SK-N-SH (cell line): ENCODE measurements at regions not wholly inside any gene's neighbourhood (a gene's known extent, or its start where the extent isn't known, plus 50 kb on each side); places are given as distances from the start of the nearest gene placed in this dataset.

Source experiments
- CTCF ChIA-PET: fragments of 300-600, 350-600 bp; formaldehyde crosslinking; extraction: SDS; loops from one replicate; lab custom pipeline; 2021; lab: Yijun Ruan, JAX
- POLR2A ChIA-PET: fragments of 350-600 bp; sonication (Branson Sonifier 250); formaldehyde crosslinking; extraction: SDS; loops from one replicate; lab custom pipeline; 2020; ENCODE audit warnings: antibody characterized with exemption, inconsistent platforms; lab: Yijun Ruan, JAX
- DNase-seq: peaks from one replicate; pipeline ENCODE4 v3.0.0; 2012
- H2AFZ ChIP-seq: fragments of 200-600 bp; sonication (generic); 2 replicates; pipeline ENCODE4 v1.8.1; 2016; ENCODE audit warnings: antibody characterized with exemption, mild to moderate bottlenecking, low read depth
- H3F3A ChIP-seq: fragments of 200-600 bp; sonication (generic); replicated peaks from 2 replicates; pipeline ENCODE3; 2016; ENCODE audit warnings: antibody characterized with exemption, mild to moderate bottlenecking; ENCODE audit not compliant: insufficient read depth
- H3K27ac ChIP-seq, 2 experiments: fragments of 200-500 bp in 1 of 2; fragments of 200-600 bp in 1 of 2; sonication (Bioruptor generic) in 1 of 2; sonication (generic), shearing (Covaris generic) in 1 of 2; 2 replicates each; pipeline versions ENCODE4 v1.5.1 to v1.6.1; 2014 to 2016; ENCODE audit warnings: low read depth in 2 of 2, inconsistent platforms in 1 of 2, low read length in 1 of 2, mild to moderate bottlenecking in 1 of 2, mixed read lengths in 1 of 2
- H3K27me3 ChIP-seq: fragments of 200-600 bp; sonication (generic), shearing (Covaris generic); 2 replicates; pipeline ENCODE4 v1.6.1; 2016; ENCODE audit warnings: mixed run types; ENCODE audit not compliant: insufficient read depth
- H3K36me3 ChIP-seq, 2 experiments: fragments of 200-500 bp in 1 of 2; fragments of 200-600 bp in 1 of 2; sonication (Bioruptor generic) in 1 of 2; sonication (generic) in 1 of 2; replicated peaks in 1 of 2; 2 replicates each; pipeline versions ENCODE3 to v1.5.1; 2014 to 2016; ENCODE audit warnings: low read length in 1 of 2, mild to moderate bottlenecking in 1 of 2; ENCODE audit not compliant: insufficient read depth in 2 of 2, control insufficient read depth in 1 of 2
- H3K4me1 ChIP-seq, 2 experiments: fragments of 200-500 bp in 1 of 2; fragments of 200-600 bp in 1 of 2; sonication (Bioruptor generic) in 1 of 2; sonication (generic), shearing (Covaris generic) in 1 of 2; 2 replicates each; pipeline versions ENCODE4 v1.5.1 to v1.6.1; 2014 to 2016; ENCODE audit warnings: low read depth in 1 of 2, low read length in 1 of 2, mixed run types in 1 of 2; ENCODE audit not compliant: insufficient read depth in 2 of 2, control insufficient read depth in 1 of 2
- H3K4me2 ChIP-seq: fragments of 200-600 bp; sonication (generic), shearing (Covaris generic); 2 replicates; pipeline ENCODE4 v1.6.1; 2017; ENCODE audit warnings: mixed run types
- H3K4me3 ChIP-seq, 2 experiments: fragments of 200-500 bp in 1 of 2; fragments of 200-600 bp in 1 of 2; sonication (Bioruptor generic) in 1 of 2; sonication (generic), shearing (Covaris generic) in 1 of 2; 2 replicates each; pipeline versions ENCODE4 v1.5.1 to v1.8.1; 2014 to 2016; ENCODE audit warnings: low read depth in 2 of 2, inconsistent platforms in 1 of 2, low read length in 1 of 2, mild to moderate bottlenecking in 1 of 2, mixed read lengths in 1 of 2, moderate library complexity in 1 of 2
- H3K79me2 ChIP-seq: fragments of 200-600 bp; sonication (generic); 2 replicates; pipeline ENCODE4 v1.8.1; 2017; ENCODE audit warnings: mild to moderate bottlenecking; ENCODE audit not compliant: insufficient read depth
- H3K9ac ChIP-seq: fragments of 200-600 bp; sonication (generic); 2 replicates; pipeline ENCODE4 v1.6.1; 2017; ENCODE audit warnings: mixed run types
- H3K9me2 ChIP-seq: fragments of 200-600 bp; sonication (generic); 2 replicates; pipeline ENCODE4 v1.6.1; 2017; ENCODE audit warnings: mixed run types
- H3K9me3 ChIP-seq: fragments of 200-600 bp; sonication (generic); 2 replicates; pipeline ENCODE4 v1.6.1; 2017; ENCODE audit warnings: mixed run types, mild to moderate bottlenecking, moderate library complexity
- H4K20me1 ChIP-seq: fragments of 200-600 bp; sonication (generic); 2 replicates; pipeline ENCODE4 v1.6.1; 2017; ENCODE audit warnings: mild to moderate bottlenecking, mixed run types; ENCODE audit not compliant: insufficient read depth
- CTCF ChIP-seq: fragments of 200-600 bp; sonication (generic); IDR thresholded peaks from 2 replicates; pipeline ENCODE4 v1.6.1; 2017; ENCODE audit warnings: antibody characterized with exemption, mild to moderate bottlenecking, moderate library complexity
- ELF1 ChIP-seq: IDR thresholded peaks from 2 replicates; pipeline ENCODE4 v1.4.0; 2012
- GATA2 ChIP-seq: sonication (generic); formaldehyde crosslinking; IDR thresholded peaks from 2 replicates; pipeline ENCODE4 v1.5.0; 2020; ENCODE audit warnings: mild to moderate bottlenecking, missing genetic modification reagents
- MAX ChIP-seq: IDR thresholded peaks from 2 replicates; pipeline ENCODE4 v1.4.0; 2012; ENCODE audit warnings: low read depth
- NFIC ChIP-seq: IDR thresholded peaks from 2 replicates; pipeline ENCODE4 v1.4.0; 2012; ENCODE audit warnings: borderline replicate concordance
- PBX3 ChIP-seq: IDR thresholded peaks from 2 replicates; pipeline ENCODE4; 2012
- POLR2AphosphoS5 ChIP-seq: IDR thresholded peaks from 2 replicates; pipeline ENCODE4 v1.6.1; 2012; ENCODE audit warnings: low read depth, low read length
- REST ChIP-seq: IDR thresholded peaks from 2 replicates; pipeline ENCODE4 v1.6.1; 2012; ENCODE audit warnings: mild to moderate bottlenecking, low read depth, low read length, moderate library complexity
- RFX5 ChIP-seq: IDR thresholded peaks from 2 replicates; pipeline ENCODE4 v1.6.1; 2012; ENCODE audit warnings: mild to moderate bottlenecking, improper control_type of control experiment, low read length
- SMC3 ChIP-seq: IDR thresholded peaks from 2 replicates; pipeline ENCODE4 v1.6.1; 2012; ENCODE audit warnings: low read depth, low read length, improper control_type of control experiment
- TEAD4 ChIP-seq: IDR thresholded peaks from 2 replicates; pipeline ENCODE4 v1.4.0; 2012; ENCODE audit warnings: mild to moderate bottlenecking, borderline replicate concordance; ENCODE audit not compliant: insufficient read depth
- ZBTB33 ChIP-seq: IDR thresholded peaks from 2 replicates; pipeline ENCODE4 v1.4.0; 2012; ENCODE audit warnings: low read depth, borderline replicate concordance
- WGBS: methylation state at CpG from one replicate; pipeline ENCODE4 v1.1.6; 2017; ENCODE audit warnings: low lambda C conversion rate; 5-methylcytosine and 5-hydroxymethylcytosine counted together

- no peak overlapping the region for H3K27ac ChIP-seq
- TF ChIP-seq REST (no peak), GATA2 (CRISPR knock-in tag) (no peak), ELF1 (no peak), ZBTB33 (no peak), SMC3 (no peak), TEAD4 (no peak), POLR2AphosphoS5 (no peak), RFX5 (no peak), MAX (no peak)
- TF ChIP-seq, all 33 proteins: peak for 0
- ChIA-PET CTCF (interaction anchor here (1.0 kb wide), 1 partner anchor 36 kb away, joined by 3 read pairs; no protein-coding TSS in a partner anchor), POLR2A (no interaction called here)
- Histone ChIP-seq H3F3A (no peaks in the 10 kb centered on the region), H3K4me2 (no peak overlapping the region), H4K20me1 (no peaks in the 10 kb centered on the region), H3K36me3 (no peaks in the 10 kb centered on the region), H3K9ac (no peak overlapping the region), H3K79me2 (no peaks in the 10 kb centered on the region), H2AFZ (no peak overlapping the region), H3K27me3 (no peaks in the 10 kb centered on the region), H3K4me3 (no peak overlapping the region), H3K9me2 (no peaks in the 10 kb centered on the region), H3K4me1 (no peaks in the 10 kb centered on the region), H3K9me3 (no peaks in the 10 kb centered on the region)
- DNase-seq, result no peak
Measured at GRCh38 chr2:187187519-187187918, 260.5 kb downstream of the CALCRL start.

GRCh38 chr2:187180529-187180928 lies 267.5 kb downstream of the CALCRL start:
- ChIA-PET POLR2A (no interaction called here), CTCF (no interaction called here)
- Histone ChIP-seq H3K9ac (no peak overlapping the region), H3K27me3 (no peaks in the 10 kb centered on the region), H3K27ac (no peak overlapping the region), H3K9me2 (no peaks in the 10 kb centered on the region), H3K4me3 (no peak overlapping the region), H4K20me1 (no peaks in the 10 kb centered on the region), H3K79me2 (no peaks in the 10 kb centered on the region), H3K9me3 (no peaks in the 10 kb centered on the region), H3K36me3 (no peaks in the 10 kb centered on the region), H3K4me2 (no peak overlapping the region), H2AFZ (no peak overlapping the region), H3K4me1 (no peaks in the 10 kb centered on the region), H3F3A (no peaks in the 10 kb centered on the region)
- no peak for DNase-seq
- TF ChIP-seq ZBTB33 (no peak), CTCF (no peak), REST (no peak), GATA2 (CRISPR knock-in tag) (no peak), PBX3 (no peak), NFIC (no peak), RFX5 (no peak)
- WGBS, result 54% methylated on average over 3 of the region's 3 CpGs
